HG03354 (cell line): ENCODE measurements at regions not wholly inside any gene's neighbourhood (a gene's known extent, or its start where the extent isn't known, plus 50 kb on each side); places are given as distances from the start of the nearest gene placed in this dataset.
A peak's percentile ranks its signal among the peaks of the same experiment; 100 is the strongest.

ENCODE experiments used
- ATAC-seq: cut with Tn5 transposase; IDR thresholded peaks from one replicate; pipeline ENCODE4 v1.9.1; 2021; ENCODE audit warnings: mild to moderate bottlenecking; ENCODE audit not compliant: unreplicated experiment, poor library complexity, severe bottlenecking

DNA sequence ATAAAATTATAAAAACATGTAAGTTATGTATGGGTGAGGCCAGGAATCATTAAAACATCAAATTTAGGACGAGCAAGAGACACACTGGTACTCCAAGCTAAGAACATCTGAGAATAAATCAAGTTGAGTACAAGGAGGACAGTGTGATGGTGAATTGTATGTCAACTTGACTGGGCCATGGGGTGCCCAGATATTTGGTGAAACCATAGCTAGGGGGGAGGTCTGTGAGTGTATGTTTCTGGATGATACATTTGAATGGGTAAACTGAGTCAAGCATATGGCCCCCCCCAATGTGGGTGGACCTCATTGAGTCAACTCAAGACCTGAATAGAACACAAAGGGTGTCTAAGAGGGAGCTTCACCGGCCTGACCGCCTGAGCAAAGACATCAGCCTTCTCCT is 115.3 kb upstream of the BCOR start:
- ATAC-seq, result no peak

DNA sequence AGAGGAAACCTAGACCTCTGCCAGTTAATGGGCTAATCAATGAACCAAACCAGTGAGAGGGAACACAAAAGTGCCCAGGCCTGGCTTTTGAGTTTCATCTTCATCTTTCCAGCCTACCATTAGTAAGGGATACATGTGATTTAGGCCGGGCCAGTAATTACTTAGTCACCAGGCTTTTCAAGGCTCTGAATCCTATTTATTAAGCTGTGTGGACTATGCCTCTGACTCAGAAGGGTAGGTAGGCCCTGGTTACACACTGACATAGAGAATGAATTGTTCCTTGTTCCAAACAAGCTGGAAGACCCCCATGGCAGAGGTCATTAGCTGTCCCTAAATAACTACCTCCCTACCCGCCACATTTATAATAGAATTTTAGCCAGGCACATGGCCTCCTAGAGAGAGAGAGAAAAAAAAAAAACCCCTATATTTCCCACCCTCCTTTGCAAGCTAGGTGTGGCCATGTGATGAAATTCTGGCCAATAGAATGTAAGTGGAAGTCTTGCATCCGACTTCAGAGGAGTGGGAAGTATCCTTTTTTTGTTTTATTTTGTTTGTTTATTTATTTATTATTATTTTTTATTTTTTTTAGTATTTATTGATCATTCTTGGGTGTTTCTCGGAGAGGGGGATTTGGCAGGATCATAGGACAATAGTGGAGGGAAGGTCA is 112.3 kb upstream of the BCOR start:
- ATAC-seq, result no peak

DNA sequence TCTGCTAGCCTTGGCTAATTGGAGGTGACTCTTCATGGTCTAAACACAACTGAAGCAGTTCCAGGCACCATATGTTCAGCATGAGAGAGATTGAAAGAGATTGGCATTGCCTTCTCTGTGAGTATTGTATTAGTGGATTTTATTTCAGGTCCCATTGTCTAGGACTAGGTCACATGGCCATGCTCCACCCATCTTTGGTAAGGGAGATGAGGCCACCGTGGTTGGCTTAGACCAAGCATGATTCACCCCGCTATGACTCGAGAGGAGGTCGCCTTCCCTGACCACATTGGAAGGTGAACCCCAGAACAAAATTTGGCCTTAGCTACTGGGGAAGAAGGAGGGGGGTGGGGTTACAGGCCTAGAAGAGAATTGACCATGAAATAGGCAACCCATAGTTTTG is 109.9 kb upstream of the BCOR start:
- no peak for ATAC-seq

DNA sequence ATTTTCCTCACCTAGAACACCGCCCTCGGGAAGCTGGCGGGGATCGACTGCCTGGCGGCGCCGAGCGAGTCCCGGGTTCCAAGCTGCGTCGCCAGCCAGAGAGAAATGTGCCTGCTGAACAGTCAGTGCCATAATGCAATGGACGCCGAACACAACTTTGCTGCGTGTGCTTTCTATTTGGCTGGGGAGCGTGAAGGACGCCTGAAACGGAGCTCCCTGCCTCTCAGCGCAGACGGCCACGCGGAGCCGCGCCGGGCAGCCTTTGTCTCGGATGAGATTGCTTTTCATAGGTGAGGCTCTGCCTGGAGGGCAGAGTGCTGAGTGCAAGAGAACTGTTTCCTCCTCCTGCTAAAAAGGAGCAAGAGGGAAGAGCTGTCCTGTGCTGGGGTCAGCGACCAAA is 107.7 kb upstream of the BCOR start:
- no peak for ATAC-seq

DNA sequence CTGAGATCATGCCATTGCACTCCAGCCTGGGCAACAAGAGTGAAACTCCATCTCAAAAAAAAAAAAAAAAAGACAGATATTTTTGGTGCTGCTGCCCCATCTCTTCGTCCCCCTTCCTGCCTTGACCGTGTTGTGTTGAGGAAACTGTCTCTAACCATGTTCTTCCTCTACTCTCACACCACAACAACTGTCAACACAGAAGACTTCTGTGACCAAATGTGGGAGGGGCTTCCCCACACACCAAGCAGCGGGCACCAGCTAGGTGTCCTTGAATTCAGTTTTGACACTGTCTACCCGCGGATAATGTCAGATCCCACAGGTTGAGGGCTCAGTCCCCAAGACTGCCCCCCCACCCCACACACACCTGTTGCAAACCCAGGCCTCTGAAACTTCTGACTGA is 104.7 kb upstream of the BCOR start:
- ATAC-seq, result no peak

DNA sequence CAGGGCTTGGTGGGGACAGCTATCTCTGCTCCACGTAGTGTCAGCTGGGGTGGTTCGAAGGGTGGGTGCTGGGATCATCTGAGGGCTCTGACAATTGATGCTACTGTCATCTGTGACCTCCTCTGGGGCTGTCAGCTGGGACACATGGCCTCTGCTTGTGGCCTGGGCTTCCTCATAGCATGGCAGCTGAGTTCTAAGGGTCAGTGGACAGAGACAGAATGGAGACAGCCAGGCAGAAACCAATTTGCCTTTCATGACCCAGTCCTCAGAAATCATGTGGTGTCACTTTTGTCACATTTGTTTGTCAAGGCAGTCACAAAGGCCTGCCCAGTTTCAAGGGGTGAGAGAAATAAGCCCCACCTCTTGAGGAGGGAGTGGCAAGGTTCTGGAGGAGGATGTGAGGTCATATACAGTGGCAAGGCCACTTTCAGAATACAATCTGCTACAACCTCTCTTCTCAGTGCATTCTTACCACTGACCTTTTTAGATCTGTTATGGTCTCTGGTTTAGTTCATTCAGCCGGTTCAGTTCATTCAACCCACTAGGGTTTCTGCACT is 103.6 kb upstream of the BCOR start:
- peak; percentile 93 for ATAC-seq

DNA sequence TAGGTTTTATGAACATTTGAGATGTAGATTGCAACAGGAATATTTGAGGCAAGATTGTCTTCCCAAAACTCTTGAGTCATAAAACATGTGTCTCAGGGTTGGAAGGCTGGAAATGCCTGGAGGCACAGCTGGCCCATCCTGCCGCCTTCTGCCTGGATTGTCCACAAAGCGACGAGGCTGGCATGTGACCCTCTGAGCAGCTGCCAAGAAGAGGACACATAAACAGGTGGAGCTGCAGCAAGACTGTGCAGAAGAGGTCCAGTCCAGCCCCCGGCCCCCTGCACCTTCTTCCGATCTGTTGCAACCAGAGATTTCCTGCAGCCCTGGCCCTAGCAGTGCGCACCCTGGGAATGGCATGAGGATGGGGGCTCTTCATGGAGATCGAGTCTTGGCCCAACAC is 101.9 kb upstream of the BCOR start:
- no peak for ATAC-seq

DNA sequence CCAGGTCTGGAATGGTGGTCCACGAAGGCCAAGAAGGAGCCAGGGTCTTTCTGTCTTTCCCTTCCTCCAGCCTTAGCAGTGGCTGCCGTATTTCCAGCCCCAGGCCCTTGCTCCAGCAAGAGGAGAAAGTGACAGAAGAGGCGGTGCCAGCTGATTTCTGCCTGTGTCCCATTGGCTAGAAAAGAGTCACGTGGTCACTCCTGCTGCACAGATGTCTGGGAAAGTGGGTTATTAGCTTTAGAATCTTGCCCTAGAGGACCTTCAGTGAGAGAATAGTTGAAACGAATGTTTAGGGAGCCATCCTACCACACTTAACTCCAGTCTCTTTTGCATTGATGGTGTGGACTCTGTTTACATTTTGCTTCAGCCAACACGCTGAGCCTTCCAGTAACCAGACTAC is 99.3 kb upstream of the BCOR start:
- no peak for ATAC-seq

DNA sequence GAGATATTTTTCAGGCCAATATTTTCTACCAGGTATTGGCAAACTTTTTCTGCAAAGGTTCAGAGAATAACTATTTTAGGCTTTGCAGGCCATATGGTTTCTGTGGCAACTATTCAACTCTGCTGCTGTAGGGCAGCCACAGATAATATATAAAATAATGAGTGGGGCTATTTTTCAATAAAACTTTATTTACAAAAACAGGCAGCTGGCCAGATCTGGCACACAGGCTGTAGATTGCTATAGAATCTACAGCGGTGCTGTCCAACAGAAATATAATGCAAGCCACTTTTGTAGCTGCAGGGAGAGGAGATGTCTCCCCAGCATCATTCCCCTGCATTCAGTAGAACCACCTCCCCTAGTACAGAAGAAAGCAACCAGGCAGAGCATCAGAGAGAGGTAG is 97.6 kb upstream of the BCOR start:
- no peak for ATAC-seq

DNA sequence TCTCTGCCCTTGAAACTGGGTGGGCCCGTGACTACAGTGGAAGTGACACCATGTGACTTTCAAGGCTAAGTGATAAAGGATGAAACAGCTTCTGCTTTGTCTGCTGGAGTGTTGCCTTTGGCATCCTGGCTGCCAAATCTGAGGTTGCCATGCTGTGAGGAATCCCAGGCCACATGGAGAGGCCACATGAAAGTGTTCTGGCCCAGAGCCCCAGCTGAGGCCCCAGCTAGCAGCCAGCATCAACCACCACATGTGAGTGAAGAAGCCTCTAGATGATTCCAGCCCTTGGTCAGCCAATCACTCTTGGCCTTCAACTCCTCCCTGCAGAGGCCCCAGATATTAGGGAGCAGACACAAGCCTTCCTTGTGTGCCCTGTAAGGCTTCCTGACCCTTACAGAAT is 94.4 kb upstream of the BCOR start:
- no peak for ATAC-seq

DNA sequence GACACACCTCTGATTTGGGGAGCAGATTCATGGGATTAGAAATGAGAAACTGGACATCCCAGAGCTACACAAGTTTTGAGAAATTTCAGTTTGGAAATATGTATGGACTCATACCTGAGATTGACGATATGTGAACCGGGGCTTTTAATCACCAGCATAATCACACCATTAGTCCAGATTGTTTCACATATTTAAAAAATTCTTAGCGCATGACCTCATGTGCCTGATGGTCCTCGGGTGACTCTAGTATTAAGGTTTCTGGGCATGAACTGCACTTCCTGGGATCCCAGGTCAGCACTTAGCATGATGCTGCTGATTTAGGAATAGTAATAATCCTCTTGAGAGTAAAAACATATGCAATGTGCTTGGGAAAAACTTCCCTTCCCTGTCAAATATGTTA is 91.9 kb upstream of the BCOR start:
- ATAC-seq, result no peak

DNA sequence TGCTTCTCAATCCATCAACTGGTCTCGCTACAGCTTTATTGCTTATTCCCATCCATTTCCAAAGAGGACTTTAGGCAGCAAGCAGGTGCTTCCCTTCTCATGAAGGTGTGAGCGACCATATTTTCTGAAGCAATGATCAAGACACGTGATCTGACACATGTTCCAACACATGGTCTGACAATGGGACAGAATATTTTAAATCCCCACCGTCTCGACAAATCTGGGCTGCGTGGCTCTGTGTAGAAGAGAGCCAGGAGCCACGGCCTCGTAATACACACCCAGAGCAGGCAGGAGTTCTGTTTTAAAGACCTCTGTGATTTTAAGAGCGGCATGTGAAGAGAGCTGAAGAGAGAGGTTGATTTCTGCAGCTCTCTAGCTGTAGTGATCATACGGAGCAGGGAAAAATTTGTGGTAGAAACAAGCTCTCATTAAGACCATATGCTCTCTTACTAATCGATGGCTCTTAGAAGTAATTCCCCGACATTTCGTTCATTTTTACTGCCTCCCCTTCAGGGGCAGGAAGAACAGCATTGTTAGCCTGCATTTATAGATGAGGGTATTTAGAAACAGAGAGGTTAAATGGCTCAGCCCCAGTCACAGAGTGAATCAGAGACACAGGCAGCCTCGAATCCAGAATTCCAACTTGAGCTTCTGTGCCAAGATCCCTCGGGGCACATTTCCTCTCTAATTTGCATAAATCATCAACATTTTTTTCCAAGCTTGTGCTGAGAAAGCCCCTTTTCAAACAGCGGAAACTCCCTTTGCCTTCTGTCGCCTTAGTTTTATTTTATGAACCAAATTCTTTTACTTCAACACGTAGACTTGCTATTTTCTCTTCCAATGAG is 91.0 kb upstream of the BCOR start:
- no peak for ATAC-seq

DNA sequence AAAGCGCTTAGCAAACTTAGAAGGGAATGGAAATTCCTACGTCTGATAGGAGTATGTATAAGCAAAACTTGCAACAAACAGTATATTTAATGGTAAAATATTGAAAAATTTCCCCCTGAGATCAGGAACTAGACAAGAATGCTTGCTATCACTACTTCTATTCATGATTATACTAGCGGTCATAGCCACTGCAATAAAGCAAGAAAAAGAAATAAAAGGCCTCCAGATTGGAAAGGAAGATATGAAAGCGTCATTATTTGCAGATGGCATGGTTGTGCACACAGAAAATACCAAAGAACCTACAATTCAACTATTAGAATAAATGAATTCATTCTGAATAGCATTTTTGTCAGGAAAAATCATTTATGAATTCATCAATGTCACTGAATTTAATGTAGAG is 87.2 kb upstream of the BCOR start:
- ATAC-seq, result no peak

DNA sequence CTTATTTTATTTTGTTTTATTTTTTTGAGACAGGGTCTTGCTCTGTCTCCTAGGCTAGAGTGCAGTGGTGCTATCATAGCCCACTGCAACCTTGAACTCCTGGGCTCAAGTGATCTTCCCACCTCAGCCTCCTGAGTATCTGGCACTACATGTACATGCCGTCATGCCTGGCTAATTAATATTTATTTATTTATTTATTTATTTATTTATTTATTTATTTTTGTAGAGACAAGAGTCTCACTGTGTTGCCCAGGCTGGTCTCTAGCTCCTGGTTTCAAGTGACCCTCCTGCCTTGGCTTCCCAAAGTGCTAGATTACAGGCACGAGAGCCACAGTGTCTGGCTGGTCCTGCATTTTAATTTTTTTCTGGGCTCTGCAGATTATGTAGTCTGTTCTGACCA is 84.9 kb upstream of the BCOR start:
- ATAC-seq, result no peak

DNA sequence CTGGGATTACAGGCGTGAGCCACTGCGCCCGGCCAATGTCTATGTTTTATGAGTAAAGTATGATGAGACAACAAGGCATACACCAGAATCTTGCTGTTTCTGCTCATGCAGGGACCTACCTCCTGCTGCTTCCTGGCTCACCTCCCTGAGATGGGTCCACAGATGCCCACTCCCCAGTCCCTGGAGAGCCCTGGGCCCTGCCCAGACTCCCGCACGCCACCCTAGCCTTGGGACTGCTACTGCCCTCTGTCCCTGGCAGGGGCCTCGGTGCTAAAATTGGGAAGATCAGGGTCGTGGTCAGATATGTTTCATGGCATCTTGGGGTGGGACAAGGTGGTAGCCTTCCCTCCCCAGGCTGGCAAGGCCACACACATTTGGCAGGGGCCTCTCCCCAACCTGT is 84.3 kb upstream of the BCOR start:
- ATAC-seq, result no peak

DNA sequence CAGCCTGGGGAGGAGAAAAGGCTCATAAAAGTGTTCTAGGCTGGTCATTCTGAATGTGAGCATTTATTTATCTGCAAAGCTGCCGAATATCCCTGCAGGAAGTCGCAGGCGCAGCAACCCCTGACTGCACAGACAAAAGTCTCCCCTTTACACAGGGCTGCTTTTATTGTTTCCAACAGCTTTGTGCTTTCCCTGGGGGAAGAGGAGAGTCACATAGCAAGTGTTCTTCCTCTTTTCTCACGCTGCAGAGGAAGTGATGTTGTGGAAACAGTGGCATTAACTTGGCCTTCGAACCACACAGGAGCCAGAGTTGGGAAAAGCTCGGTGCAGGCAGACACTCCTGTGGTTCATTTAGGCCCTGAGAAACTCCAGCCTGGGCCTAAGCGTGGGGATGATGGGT is 81.5 kb upstream of the BCOR start:
- no peak for ATAC-seq

DNA sequence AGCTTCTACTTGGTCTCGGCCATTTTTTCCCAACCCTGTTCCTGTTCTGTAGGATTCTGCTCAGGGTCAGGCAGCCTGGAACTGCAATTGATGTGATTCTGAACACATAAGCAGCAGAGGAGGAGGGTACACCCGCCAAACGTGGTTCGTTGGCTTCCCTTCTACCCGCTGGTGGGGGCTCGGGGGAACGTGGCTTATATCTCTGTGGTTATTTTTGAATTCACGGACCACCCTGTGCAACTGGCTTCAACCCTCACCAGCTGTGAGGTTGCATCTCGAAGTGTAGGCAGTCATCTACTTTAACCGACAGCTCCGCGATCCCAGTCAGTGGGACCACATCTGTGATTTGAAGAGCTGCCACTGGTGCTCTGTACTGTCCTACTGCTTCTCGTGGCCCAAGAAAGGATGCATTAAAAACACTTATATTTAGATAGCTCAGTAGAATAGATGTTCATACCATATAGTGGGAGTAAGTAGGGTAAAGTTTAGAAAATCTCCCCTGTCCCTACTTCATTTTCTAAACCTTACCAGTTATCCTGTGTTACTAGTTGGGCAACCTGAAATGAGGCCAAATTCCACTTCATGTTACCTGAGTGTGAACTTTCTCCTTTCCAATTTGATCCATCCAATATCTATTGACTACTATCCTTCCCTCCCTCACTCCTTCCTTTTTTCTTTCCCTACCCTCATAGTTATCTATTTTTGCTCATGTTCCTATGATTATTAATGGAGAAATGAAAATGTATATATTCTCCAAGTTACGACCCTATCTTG is 80.4 kb upstream of the BCOR start:
- no peak for ATAC-seq

DNA sequence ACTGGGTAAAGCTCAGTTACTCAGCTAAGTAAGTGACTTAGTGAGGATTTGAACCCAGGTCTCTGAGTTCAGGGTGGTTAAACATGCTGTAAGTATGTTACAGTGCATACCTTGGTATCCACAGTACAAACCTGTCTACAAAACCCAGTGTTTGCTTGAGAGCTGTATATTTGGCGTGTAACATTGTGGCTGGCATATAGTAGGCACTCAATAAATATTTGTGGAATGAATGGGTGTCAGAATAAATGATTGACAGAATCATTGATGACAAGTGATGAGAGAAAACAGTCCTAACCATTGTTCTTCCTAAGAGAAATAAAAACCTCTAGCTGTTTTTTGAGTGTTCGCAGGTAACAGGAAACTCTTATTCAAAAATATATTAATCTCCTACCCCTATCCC is 79.7 kb upstream of the BCOR start:
- no peak for ATAC-seq

DNA sequence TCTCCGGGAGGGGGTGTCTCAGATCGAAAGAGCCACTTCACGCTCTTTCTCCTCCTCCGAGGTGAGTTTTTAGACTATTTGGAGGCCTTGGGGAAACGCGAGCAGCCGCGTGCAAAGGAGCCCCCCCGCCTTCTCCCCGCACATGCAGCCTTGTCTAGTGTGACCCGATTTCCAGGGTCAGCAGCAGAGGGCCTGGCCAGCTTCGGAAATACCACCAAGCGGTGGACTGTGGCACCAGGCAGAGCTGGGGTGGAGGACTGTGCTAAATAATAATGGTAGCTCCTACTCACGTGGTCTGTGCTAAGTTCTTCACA is 79.3 kb upstream of the BCOR start:
- peak; percentile 1 for ATAC-seq

DNA sequence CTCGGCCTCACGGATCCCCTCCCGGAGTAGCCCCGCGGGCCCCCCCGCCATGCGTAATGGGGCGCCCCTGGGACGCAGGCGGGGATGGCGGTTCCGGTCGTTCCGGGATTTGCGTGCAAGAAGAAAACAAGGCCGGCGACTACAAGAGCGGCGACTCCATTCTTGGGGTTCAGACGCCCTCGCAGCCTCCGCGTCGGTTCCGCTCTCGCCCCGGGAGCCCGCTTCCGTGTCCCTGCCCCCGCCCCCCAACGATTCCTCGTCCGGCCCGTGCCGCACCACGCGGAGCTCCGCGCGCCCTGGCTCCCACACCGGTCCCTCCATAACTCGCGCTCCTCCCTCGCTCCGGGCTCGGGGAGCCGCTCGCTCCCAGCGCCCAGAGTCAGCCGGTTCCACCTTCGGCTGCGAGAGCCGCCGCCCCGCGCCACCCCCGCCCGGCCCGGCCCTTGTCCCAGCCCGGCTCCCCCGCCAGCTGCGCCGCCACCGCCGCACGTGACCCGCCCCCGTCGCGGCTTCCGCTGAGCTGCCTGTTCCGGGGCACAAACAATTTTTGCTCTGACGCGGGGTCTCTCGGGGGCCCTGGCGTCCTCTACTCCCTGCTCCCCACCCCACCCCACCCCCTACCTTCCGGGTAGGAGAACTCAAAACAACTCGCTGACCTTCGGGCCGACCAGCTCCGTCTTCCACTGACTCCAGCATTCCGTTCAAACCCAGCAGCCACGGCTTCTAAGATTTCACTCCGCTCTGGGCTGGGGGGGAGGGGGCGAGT is 78.8 kb upstream of the BCOR start:
- peak; percentile 35 for ATAC-seq
